ENCODE measurements at regions not wholly inside any gene's neighbourhood (a gene's known extent, or its start where the extent isn't known, plus 50 kb on each side); places are given as distances from the start of the nearest gene placed in this dataset.
"Not testable (repeated sequence)": the region's sequence is repeated elsewhere in the genome, so short reads cannot be mapped to it uniquely, and the experiment has no call there.

- Histone ChIP-seq H3K27ac (ENCODE audit: low read depth in 1 of 2, low read length in 1 of 2) (no peak overlapping the region), H3K9me3 (ENCODE audit: control insufficient read depth in 2 of 2, insufficient read depth in 1 of 2, low read length in 1 of 2) (no peaks in the 10 kb centered on the region), H3K4me3 (ENCODE audit: low read length in 2 of 2) (no peak overlapping the region), H3K27me3 (ENCODE audit: control insufficient read depth in 2 of 2, insufficient read depth in 1 of 2, low read length in 1 of 2) (no peaks in the 10 kb centered on the region), H3K36me3 (ENCODE audit: control insufficient read depth in 2 of 2, insufficient read depth in 2 of 2, low read length in 1 of 2) (no peaks in the 10 kb centered on the region), H3K4me1 (ENCODE audit: control insufficient read depth in 2 of 2, insufficient read depth in 2 of 2, low read length in 2 of 2) (no peaks in the 10 kb centered on the region)
- DNase-seq (ENCODE audit: low read depth in 6 of 9, low spot score in 9 of 9), result no peak
- 83% methylated on average over 7 of the region's 7 CpGs for WGBS
These were observed 120.1 kb downstream of the NUFIP1 start for GRCh38 chr13:44869167-44869566.

- no peak for DNase-seq (ENCODE audit: low read depth in 6 of 9, low spot score in 9 of 9)
- Histone ChIP-seq H3K27ac (ENCODE audit: low read depth in 1 of 2, low read length in 1 of 2) (no peak overlapping the region), H3K4me1 (ENCODE audit: control insufficient read depth in 2 of 2, insufficient read depth in 2 of 2, low read length in 2 of 2) (no peaks in the 10 kb centered on the region), H3K36me3 (ENCODE audit: control insufficient read depth in 2 of 2, insufficient read depth in 2 of 2, low read length in 1 of 2) (no peaks in the 10 kb centered on the region), H3K27me3 (ENCODE audit: control insufficient read depth in 2 of 2, insufficient read depth in 1 of 2, low read length in 1 of 2) (no peaks in the 10 kb centered on the region), H3K9me3 (ENCODE audit: control insufficient read depth in 2 of 2, insufficient read depth in 1 of 2, low read length in 1 of 2) (no peaks in the 10 kb centered on the region), H3K4me3 (ENCODE audit: low read length in 2 of 2) (no peak overlapping the region)
- 89% methylated on average over 3 of the region's 3 CpGs for WGBS
These were observed 120.9 kb downstream of the NUFIP1 start for GRCh38 chr13:44868397-44868796.

GRCh38 chr13:44867825-44868224 is 121.4 kb downstream of the NUFIP1 start:
- H3K36me3 ChIP-seq (ENCODE audit: control insufficient read depth in 2 of 2, insufficient read depth in 2 of 2, low read length in 1 of 2), result no peaks in the 10 kb centered on the region

GRCh38 chr13:44866411-44866911 is 122.8 kb downstream of the NUFIP1 start:
- WGBS, result 97% methylated on average over 4 of the region's 4 CpGs
- no peak for DNase-seq (ENCODE audit: low read depth in 6 of 9, low spot score in 9 of 9)
- Histone ChIP-seq H3K4me1 (ENCODE audit: control insufficient read depth in 2 of 2, insufficient read depth in 2 of 2, low read length in 2 of 2) (no peaks in the 10 kb centered on the region), H3K27ac (ENCODE audit: low read depth in 1 of 2, low read length in 1 of 2) (no peak overlapping the region), H3K27me3 (ENCODE audit: control insufficient read depth in 2 of 2, insufficient read depth in 1 of 2, low read length in 1 of 2) (no peaks in the 10 kb centered on the region), H3K9me3 (ENCODE audit: control insufficient read depth in 2 of 2, insufficient read depth in 1 of 2, low read length in 1 of 2) (no peaks in the 10 kb centered on the region), H3K36me3 (ENCODE audit: control insufficient read depth in 2 of 2, insufficient read depth in 2 of 2, low read length in 1 of 2) (no peaks in the 10 kb centered on the region), H3K4me3 (ENCODE audit: low read length in 2 of 2) (no peak overlapping the region)

More at GRCh38 chr13:44867825-44868224, 121.4 kb downstream of the NUFIP1 start:
- H3K27me3 ChIP-seq (ENCODE audit: control insufficient read depth in 2 of 2, insufficient read depth in 1 of 2, low read length in 1 of 2), result no peaks in the 10 kb centered on the region
- no peak for DNase-seq (ENCODE audit: low read depth in 6 of 9, low spot score in 9 of 9)
- H3K27ac ChIP-seq (ENCODE audit: low read depth in 1 of 2, low read length in 1 of 2), result no peak overlapping the region
- no peaks in the 10 kb centered on the region for H3K4me1 ChIP-seq (ENCODE audit: control insufficient read depth in 2 of 2, insufficient read depth in 2 of 2, low read length in 2 of 2)
- H3K9me3 ChIP-seq (ENCODE audit: control insufficient read depth in 2 of 2, insufficient read depth in 1 of 2, low read length in 1 of 2), result no peaks in the 10 kb centered on the region
- H3K4me3 ChIP-seq (ENCODE audit: low read length in 2 of 2), result no peak overlapping the region
- WGBS, result 92% methylated on average over 9 of the region's 9 CpGs

GRCh38 chr13:44865722-44866410 is 123.4 kb downstream of the NUFIP1 start:
- Histone ChIP-seq H3K9me3 (ENCODE audit: control insufficient read depth in 2 of 2, insufficient read depth in 1 of 2, low read length in 1 of 2) (no peaks in the 10 kb centered on the region), H3K4me1 (ENCODE audit: control insufficient read depth in 2 of 2, insufficient read depth in 2 of 2, low read length in 2 of 2) (no peaks in the 10 kb centered on the region), H3K27ac (ENCODE audit: low read depth in 1 of 2, low read length in 1 of 2) (no peak overlapping the region), H3K36me3 (ENCODE audit: control insufficient read depth in 2 of 2, insufficient read depth in 2 of 2, low read length in 1 of 2) (no peaks in the 10 kb centered on the region), H3K4me3 (ENCODE audit: low read length in 2 of 2) (no peak overlapping the region), H3K27me3 (ENCODE audit: control insufficient read depth in 2 of 2, insufficient read depth in 1 of 2, low read length in 1 of 2) (no peaks in the 10 kb centered on the region)
- WGBS, result 85% methylated on average over 10 of the region's 10 CpGs
- DNase-seq (ENCODE audit: low read depth in 6 of 9, low spot score in 9 of 9), result no peak

- DNase-seq (ENCODE audit: low read depth in 6 of 9, low spot score in 9 of 9); H3K9me3 ChIP-seq (ENCODE audit: control insufficient read depth in 2 of 2, insufficient read depth in 1 of 2, low read length in 1 of 2); H3K36me3 ChIP-seq (ENCODE audit: control insufficient read depth in 2 of 2, insufficient read depth in 2 of 2, low read length in 1 of 2); H3K4me1 ChIP-seq (ENCODE audit: control insufficient read depth in 2 of 2, insufficient read depth in 2 of 2, low read length in 2 of 2); H3K4me3 ChIP-seq (ENCODE audit: low read length in 2 of 2); H3K27me3 ChIP-seq (ENCODE audit: control insufficient read depth in 2 of 2, insufficient read depth in 1 of 2, low read length in 1 of 2); H3K27ac ChIP-seq (ENCODE audit: low read depth in 1 of 2, low read length in 1 of 2): not testable (repeated sequence)
These were observed 125.6 kb downstream of the NUFIP1 start for GRCh38 chr13:44863641-44864040.

GRCh38 chr13:44860454-44860853 is 128.8 kb downstream of the NUFIP1 start:
- Histone ChIP-seq H3K36me3 (ENCODE audit: control insufficient read depth in 2 of 2, insufficient read depth in 2 of 2, low read length in 1 of 2) (no peaks in the 10 kb centered on the region), H3K27ac (ENCODE audit: low read depth in 1 of 2, low read length in 1 of 2) (no peak overlapping the region), H3K4me3 (ENCODE audit: low read length in 2 of 2) (no peak overlapping the region), H3K9me3 (ENCODE audit: control insufficient read depth in 2 of 2, insufficient read depth in 1 of 2, low read length in 1 of 2) (no peaks in the 10 kb centered on the region), H3K27me3 (ENCODE audit: control insufficient read depth in 2 of 2, insufficient read depth in 1 of 2, low read length in 1 of 2) (no peaks in the 10 kb centered on the region), H3K4me1 (ENCODE audit: control insufficient read depth in 2 of 2, insufficient read depth in 2 of 2, low read length in 2 of 2) (no peaks in the 10 kb centered on the region)
- DNase-seq (ENCODE audit: low read depth in 6 of 9, low spot score in 9 of 9), result no peak
- 91% methylated on average over 2 of the region's 2 CpGs for WGBS

- no peaks in the 10 kb centered on the region for H3K9me3 ChIP-seq (ENCODE audit: control insufficient read depth in 2 of 2, insufficient read depth in 1 of 2, low read length in 1 of 2)
- H3K4me1 ChIP-seq (ENCODE audit: control insufficient read depth in 2 of 2, insufficient read depth in 2 of 2, low read length in 2 of 2), result no peaks in the 10 kb centered on the region
- H3K27ac ChIP-seq (ENCODE audit: low read depth in 1 of 2, low read length in 1 of 2), result no peak overlapping the region
- DNase-seq (ENCODE audit: low read depth in 6 of 9, low spot score in 9 of 9), result no peak
- no peaks in the 10 kb centered on the region for H3K36me3 ChIP-seq (ENCODE audit: control insufficient read depth in 2 of 2, insufficient read depth in 2 of 2, low read length in 1 of 2)
- H3K4me3 ChIP-seq (ENCODE audit: low read length in 2 of 2), result no peak overlapping the region
- H3K27me3 ChIP-seq (ENCODE audit: control insufficient read depth in 2 of 2, insufficient read depth in 1 of 2, low read length in 1 of 2), result no peaks in the 10 kb centered on the region
- 95% methylated on average over 8 of the region's 8 CpGs for WGBS
These were observed 131.5 kb downstream of the NUFIP1 start for GRCh38 chr13:44857736-44858135.

GRCh38 chr13:44857061-44857460 is 132.2 kb downstream of the NUFIP1 start:
- Histone ChIP-seq H3K4me3 (ENCODE audit: low read length in 2 of 2) (no peak overlapping the region), H3K9me3 (ENCODE audit: control insufficient read depth in 2 of 2, insufficient read depth in 1 of 2, low read length in 1 of 2) (no peaks in the 10 kb centered on the region), H3K27me3 (ENCODE audit: control insufficient read depth in 2 of 2, insufficient read depth in 1 of 2, low read length in 1 of 2) (no peaks in the 10 kb centered on the region), H3K4me1 (ENCODE audit: control insufficient read depth in 2 of 2, insufficient read depth in 2 of 2, low read length in 2 of 2) (no peaks in the 10 kb centered on the region), H3K27ac (ENCODE audit: low read depth in 1 of 2, low read length in 1 of 2) (no peak overlapping the region), H3K36me3 (ENCODE audit: control insufficient read depth in 2 of 2, insufficient read depth in 2 of 2, low read length in 1 of 2) (no peaks in the 10 kb centered on the region)
- WGBS, result 94% methylated on average over 4 of the region's 4 CpGs
- DNase-seq (ENCODE audit: low read depth in 6 of 9, low spot score in 9 of 9), result no peak
